Right hindlimb (tissue), 1 donor: ENCODE measurements at regions not wholly inside any gene's neighbourhood (a gene's known extent, or its start where the extent isn't known, plus 50 kb on each side); places are given as distances from the start of the nearest gene placed in this dataset.

Experiments used
- DNase-seq: peaks from one replicate; pipeline ENCODE4 v3.0.0-alpha.2; 2018

GRCh38 chr18:24741321-24741720 lies 280.9 kb downstream of the HRH4 start:
- DNase-seq: no peak

- DNase-seq: no peak
Measured at GRCh38 chr18:24741965-24742724, 281.7 kb downstream of the HRH4 start.

GRCh38 chr18:24754583-24755253 lies 294.3 kb downstream of the HRH4 start:
- DNase-seq: peak; percentile 46

- DNase-seq: no peak
Measured at GRCh38 chr18:24756385-24756784, 295.9 kb downstream of the HRH4 start.

- no peak for DNase-seq
Measured at GRCh38 chr18:24757134-24757533, 296.7 kb downstream of the HRH4 start.

GRCh38 chr18:24761765-24762164 lies 301.3 kb downstream of the HRH4 start:
- no peak for DNase-seq

GRCh38 chr18:24762511-24762910 lies 302.1 kb downstream of the HRH4 start:
- peak; percentile 52 for DNase-seq

GRCh38 chr18:24763765-24764513 lies 303.5 kb downstream of the HRH4 start:
- DNase-seq: peak; percentile 60

GRCh38 chr18:24764766-24765165 lies 304.3 kb downstream of the HRH4 start:
- no peak for DNase-seq

- no peak for DNase-seq
Measured at GRCh38 chr18:24766376-24766775, 305.9 kb downstream of the HRH4 start.

GRCh38 chr18:24770311-24771024 lies 310.0 kb downstream of the HRH4 start:
- no peak for DNase-seq

GRCh38 chr18:24771300-24771699 lies 310.9 kb downstream of the HRH4 start:
- DNase-seq: no peak

- DNase-seq: no peak
Measured at GRCh38 chr18:24773101-24773500, 312.7 kb downstream of the HRH4 start.

GRCh38 chr18:24776019-24776418 lies 315.6 kb downstream of the HRH4 start:
- no peak for DNase-seq

GRCh38 chr18:24778810-24779418 lies 318.5 kb downstream of the HRH4 start:
- no peak for DNase-seq

GRCh38 chr18:24782566-24782965 lies 322.1 kb downstream of the HRH4 start:
- DNase-seq: no peak

- DNase-seq: no peak
Measured at GRCh38 chr18:24785019-24785418, 324.6 kb downstream of the HRH4 start.

- no peak for DNase-seq
Measured at GRCh38 chr18:24786027-24786426, 325.6 kb downstream of the HRH4 start.

- DNase-seq: no peak
Measured at GRCh38 chr18:24790347-24790746, 329.9 kb downstream of the HRH4 start.

- peak; percentile 46 for DNase-seq
Measured at GRCh38 chr18:24791751-24792545, 331.5 kb downstream of the HRH4 start.

GRCh38 chr18:24793742-24794141 lies 333.3 kb downstream of the HRH4 start:
- DNase-seq: no peak

- DNase-seq: no peak
Measured at GRCh38 chr18:24795129-24795528, 334.7 kb downstream of the HRH4 start.
